ENCODE measurements at regions not wholly inside any gene's neighbourhood (a gene's known extent, or its start where the extent isn't known, plus 50 kb on each side); places are given as distances from the start of the nearest gene placed in this dataset.
"Not testable (repeated sequence)": the region's sequence is repeated elsewhere in the genome, so short reads cannot be mapped to it uniquely, and the experiment has no call there.

DNA sequence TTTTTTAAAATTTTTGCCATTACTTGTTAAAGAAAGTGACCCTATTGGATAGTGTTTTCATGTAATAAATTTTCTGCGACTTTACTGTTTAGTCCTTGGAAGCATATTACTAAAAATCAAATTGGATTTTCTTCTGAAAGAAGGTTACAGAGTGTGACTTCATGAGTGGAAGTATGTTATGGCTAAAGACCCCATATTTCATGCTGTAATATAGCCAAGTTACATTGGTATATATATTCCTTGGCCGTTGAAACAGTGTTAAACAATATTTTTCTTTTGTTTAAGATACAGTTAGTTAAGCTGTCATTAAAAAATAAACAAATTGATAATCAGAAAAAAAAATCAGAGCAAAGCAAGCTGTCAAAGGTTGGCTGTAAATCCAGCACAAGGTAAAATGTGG lies 541.7 kb downstream of the TTLL7 start:
- not testable (repeated sequence) for TF ChIP-seq POLR2A (IDR thresholded peaks at IDR 0.05); POLR2AphosphoS5 (IDR thresholded peaks at IDR 0.05); EP300 (IDR thresholded peaks at IDR 0.05; ENCODE audit: low read depth)
- TF ChIP-seq, protein P1, sequence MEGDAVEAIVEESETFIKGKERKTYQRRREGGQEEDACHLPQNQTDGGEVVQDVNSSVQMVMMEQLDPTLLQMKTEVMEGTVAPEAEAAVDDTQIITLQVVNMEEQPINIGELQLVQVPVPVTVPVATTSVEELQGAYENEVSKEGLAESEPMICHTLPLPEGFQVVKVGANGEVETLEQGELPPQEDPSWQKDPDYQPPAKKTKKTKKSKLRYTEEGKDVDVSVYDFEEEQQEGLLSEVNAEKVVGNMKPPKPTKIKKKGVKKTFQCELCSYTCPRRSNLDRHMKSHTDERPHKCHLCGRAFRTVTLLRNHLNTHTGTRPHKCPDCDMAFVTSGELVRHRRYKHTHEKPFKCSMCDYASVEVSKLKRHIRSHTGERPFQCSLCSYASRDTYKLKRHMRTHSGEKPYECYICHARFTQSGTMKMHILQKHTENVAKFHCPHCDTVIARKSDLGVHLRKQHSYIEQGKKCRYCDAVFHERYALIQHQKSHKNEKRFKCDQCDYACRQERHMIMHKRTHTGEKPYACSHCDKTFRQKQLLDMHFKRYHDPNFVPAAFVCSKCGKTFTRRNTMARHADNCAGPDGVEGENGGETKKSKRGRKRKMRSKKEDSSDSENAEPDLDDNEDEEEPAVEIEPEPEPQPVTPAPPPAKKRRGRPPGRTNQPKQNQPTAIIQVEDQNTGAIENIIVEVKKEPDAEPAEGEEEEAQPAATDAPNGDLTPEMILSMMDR (IDR thresholded peaks at IDR 0.05) = not testable (repeated sequence)
